Hematopoietic multipotent progenitor cell treated with erythropoietin and hydrocortisone succinate and interleukin-3 and kit ligand, for 8 days (in vitro differentiated cells): ENCODE measurements at regions not wholly inside any gene's neighbourhood (a gene's known extent, or its start where the extent isn't known, plus 50 kb on each side); places are given as distances from the start of the nearest gene placed in this dataset.
"Not testable (repeated sequence)": the region's sequence is repeated elsewhere in the genome, so short reads cannot be mapped to it uniquely, and the experiment has no call there.

Experiments
- DNase-seq: peaks from one replicate; pipeline ENCODE4 v3.0.0-alpha.2; 2015

GRCh38 chr9:18305167-18305806 is 168.7 kb upstream of the ADAMTSL1 start:
- not testable (repeated sequence) for DNase-seq

GRCh38 chr9:18314316-18314715 is 159.6 kb upstream of the ADAMTSL1 start:
- DNase-seq: no peak

- no peak for DNase-seq
Measured at GRCh38 chr9:18317896-18318295, 156.1 kb upstream of the ADAMTSL1 start.

GRCh38 chr9:18319918-18320445 is 154.0 kb upstream of the ADAMTSL1 start:
- DNase-seq: no peak

GRCh38 chr9:18324928-18325745 is 148.8 kb upstream of the ADAMTSL1 start:
- DNase-seq: no peak

GRCh38 chr9:18325746-18326011 is 148.3 kb upstream of the ADAMTSL1 start:
- not testable (repeated sequence) for DNase-seq

GRCh38 chr9:18327121-18327520 is 146.8 kb upstream of the ADAMTSL1 start:
- no peak for DNase-seq

- no peak for DNase-seq
Measured at GRCh38 chr9:18330401-18331309, 143.3 kb upstream of the ADAMTSL1 start.

- no peak for DNase-seq
Measured at GRCh38 chr9:18331310-18331684, 142.7 kb upstream of the ADAMTSL1 start.

GRCh38 chr9:18331808-18332209 is 142.1 kb upstream of the ADAMTSL1 start:
- DNase-seq: no peak

- DNase-seq: no peak
Measured at GRCh38 chr9:18333157-18333556, 140.8 kb upstream of the ADAMTSL1 start.

GRCh38 chr9:18335825-18336224 is 138.1 kb upstream of the ADAMTSL1 start:
- DNase-seq: no peak

GRCh38 chr9:18338042-18338441 is 135.9 kb upstream of the ADAMTSL1 start:
- DNase-seq: no peak

GRCh38 chr9:18343784-18344183 is 130.2 kb upstream of the ADAMTSL1 start:
- DNase-seq: no peak

- DNase-seq: no peak
Measured at GRCh38 chr9:18346745-18347144, 127.2 kb upstream of the ADAMTSL1 start.

- no peak for DNase-seq
Measured at GRCh38 chr9:18347386-18348082, 126.4 kb upstream of the ADAMTSL1 start.

GRCh38 chr9:18348083-18348475 is 125.9 kb upstream of the ADAMTSL1 start:
- DNase-seq: no peak

- no peak for DNase-seq
Measured at GRCh38 chr9:18349530-18349929, 124.4 kb upstream of the ADAMTSL1 start.

- no peak for DNase-seq
Measured at GRCh38 chr9:18350036-18350435, 123.9 kb upstream of the ADAMTSL1 start.

- DNase-seq: no peak
Measured at GRCh38 chr9:18350995-18351595, 122.9 kb upstream of the ADAMTSL1 start.

GRCh38 chr9:18352711-18353110 is 121.2 kb upstream of the ADAMTSL1 start:
- DNase-seq: no peak

- DNase-seq: no peak
Measured at GRCh38 chr9:18353473-18353872, 120.5 kb upstream of the ADAMTSL1 start.
